Immature natural killer cell (primary cell): ENCODE measurements at regions not wholly inside any gene's neighbourhood (a gene's known extent, or its start where the extent isn't known, plus 50 kb on each side); places are given as distances from the start of the nearest gene placed in this dataset.

Source experiments
- DNase-seq, 3 donors: peaks; one replicate each; pipeline ENCODE4 v3.0.0; 2022; ENCODE audit warnings: mixed read lengths in 1 of 3
- H3K27ac Mint-ChIP-seq, 6 donors: one replicate each; pipeline ENCODE4 v1.8.0; 2020; ENCODE audit warnings: mixed read lengths in 6 of 6, mild to moderate bottlenecking in 5 of 6, inconsistent platforms in 4 of 6, moderate library complexity in 3 of 6
- H3K27me3 Mint-ChIP-seq, 3 donors: one replicate each; pipeline ENCODE4 v1.8.0; 2020 to 2021; ENCODE audit warnings: low read depth in 3 of 3, mild to moderate bottlenecking in 3 of 3, mixed read lengths in 3 of 3, moderate library complexity in 3 of 3, inconsistent platforms in 1 of 3
- H3K36me3 Mint-ChIP-seq, 3 donors: one replicate each; pipeline ENCODE4 v1.8.0; 2020; ENCODE audit warnings: mixed read lengths in 3 of 3, inconsistent platforms in 2 of 3, mild to moderate bottlenecking in 2 of 3
- H3K4me1 Mint-ChIP-seq, 2 donors: one replicate each; pipeline ENCODE4 v1.8.0; 2020; ENCODE audit warnings: inconsistent platforms in 2 of 2, mild to moderate bottlenecking in 2 of 2, mixed read lengths in 2 of 2, moderate library complexity in 1 of 2
- H3K4me3 Mint-ChIP-seq, 5 donors: one replicate each; pipeline ENCODE4 v1.8.0; 2020; ENCODE audit warnings: mild to moderate bottlenecking in 5 of 5, mixed read lengths in 5 of 5, inconsistent platforms in 3 of 5, moderate library complexity in 3 of 5
- H3K9me3 Mint-ChIP-seq, 6 donors: one replicate each; pipeline ENCODE4 v1.8.0; 2020; ENCODE audit warnings: mild to moderate bottlenecking in 6 of 6, mixed read lengths in 6 of 6, inconsistent platforms in 4 of 6, moderate library complexity in 3 of 6

- no peak for DNase-seq
- peaks cover 0 to 6% (median 0%) of the 10 kb centered on the region in 6 donors for H3K9me3 Mint-ChIP-seq
- H3K36me3 Mint-ChIP-seq, result no peaks in the 10 kb centered on the region
- no peaks in the 10 kb centered on the region for H3K4me1 Mint-ChIP-seq
- H3K27me3 Mint-ChIP-seq, result peaks cover 0 to 8% (median 4%) of the 10 kb centered on the region in 3 donors
- H3K27ac Mint-ChIP-seq, result no peak overlapping the region
- no peak overlapping the region for H3K4me3 Mint-ChIP-seq
These were observed 67.5 kb downstream of the TMX1 start for GRCh38 chr14:51307551-51307950.

GRCh38 chr14:51308866-51309265 lies 68.8 kb downstream of the TMX1 start:
- Mint-ChIP-seq H3K27ac (no peak overlapping the region), H3K9me3 (peaks cover 0 to 6% (median 0%) of the 10 kb centered on the region in 6 donors), H3K36me3 (no peaks in the 10 kb centered on the region), H3K27me3 (peaks cover 1 to 8% (median 4%) of the 10 kb centered on the region in 3 donors), H3K4me1 (no peaks in the 10 kb centered on the region), H3K4me3 (no peak overlapping the region)
- DNase-seq, result no peak

DNA sequence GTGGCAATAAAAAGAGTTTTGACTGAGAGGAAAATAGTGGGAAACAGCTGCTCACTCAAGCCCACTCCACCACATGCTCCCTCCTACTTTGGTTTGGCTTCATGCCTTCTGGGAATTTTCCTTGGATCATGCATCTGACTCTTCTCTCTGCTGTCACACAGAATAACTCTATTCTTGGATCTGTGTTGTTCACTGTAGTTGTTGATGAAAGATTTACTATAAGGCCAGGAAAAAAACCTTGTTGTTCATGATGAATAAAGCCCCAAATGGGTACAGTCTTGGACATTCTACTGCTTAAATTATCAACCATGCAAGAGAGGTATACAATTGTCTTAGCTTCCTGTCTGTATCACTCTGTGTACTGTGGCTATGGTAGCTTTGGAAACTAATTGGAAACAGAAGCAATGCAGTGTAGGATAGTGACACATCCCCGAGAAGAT lies 70.5 kb downstream of the TMX1 start:
- no peak overlapping the region for H3K27ac Mint-ChIP-seq
- no peaks in the 10 kb centered on the region for H3K36me3 Mint-ChIP-seq
- no peaks in the 10 kb centered on the region for H3K4me1 Mint-ChIP-seq
- no peak overlapping the region for H3K4me3 Mint-ChIP-seq
- H3K27me3 Mint-ChIP-seq, result peaks cover 2 to 4% (median 4%) of the 10 kb centered on the region in 3 donors
- H3K9me3 Mint-ChIP-seq, result peaks cover 0 to 6% (median 0%) of the 10 kb centered on the region in 6 donors
- DNase-seq, result no peak

DNA sequence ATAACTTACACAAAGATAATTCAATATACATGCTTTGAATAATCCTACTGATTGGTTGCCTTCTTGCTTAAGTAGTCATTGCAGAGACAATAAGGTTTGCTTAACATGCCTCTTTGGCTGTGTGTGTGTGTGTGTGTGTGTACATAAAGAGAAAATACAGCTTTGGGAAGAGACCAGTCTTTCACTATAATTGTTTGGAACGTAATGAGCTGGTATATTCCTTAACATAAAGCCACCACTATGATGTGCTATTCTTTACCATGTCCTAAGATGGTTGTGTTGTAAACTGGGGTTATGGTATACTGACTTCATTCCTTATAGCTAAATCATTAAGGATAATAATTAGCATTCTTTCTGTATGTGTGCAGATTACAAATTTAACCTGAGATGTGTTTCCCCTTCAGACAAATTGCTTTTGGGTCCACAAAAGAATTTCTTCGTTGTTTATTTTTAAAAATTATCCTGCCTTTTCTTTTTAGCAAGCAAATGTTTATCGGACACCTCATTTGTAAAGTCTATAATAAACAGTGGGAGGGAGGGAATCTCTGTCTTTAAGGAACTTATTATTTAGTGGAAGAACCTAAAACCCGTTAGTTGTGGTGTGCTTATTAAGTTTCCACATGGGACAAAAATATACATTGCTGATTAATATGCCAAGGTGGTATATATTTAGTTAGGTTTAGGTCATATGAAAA lies 74.4 kb downstream of the TMX1 start:
- no peak overlapping the region for H3K4me3 Mint-ChIP-seq
- H3K4me1 Mint-ChIP-seq, result no peaks in the 10 kb centered on the region
- peaks cover 2 to 3% (median 2%) of the 10 kb centered on the region in 3 donors for H3K27me3 Mint-ChIP-seq
- H3K9me3 Mint-ChIP-seq, result peaks cover 0 to 3% (median 0%) of the 10 kb centered on the region in 6 donors
- no peaks in the 10 kb centered on the region for H3K36me3 Mint-ChIP-seq
- no peak for DNase-seq
- no peak overlapping the region for H3K27ac Mint-ChIP-seq

- DNase-seq, result no peak
- peaks cover 0 to 2% (median 0%) of the 10 kb centered on the region in 3 donors for H3K27me3 Mint-ChIP-seq
- H3K9me3 Mint-ChIP-seq, result no peaks in the 10 kb centered on the region
- no peaks in the 10 kb centered on the region for H3K36me3 Mint-ChIP-seq
- no peaks in the 10 kb centered on the region for H3K4me1 Mint-ChIP-seq
- no peak overlapping the region for H3K4me3 Mint-ChIP-seq
- H3K27ac Mint-ChIP-seq, result no peak overlapping the region
These were observed 77.3 kb downstream of the TMX1 start for GRCh38 chr14:51317373-51317772.

DNA sequence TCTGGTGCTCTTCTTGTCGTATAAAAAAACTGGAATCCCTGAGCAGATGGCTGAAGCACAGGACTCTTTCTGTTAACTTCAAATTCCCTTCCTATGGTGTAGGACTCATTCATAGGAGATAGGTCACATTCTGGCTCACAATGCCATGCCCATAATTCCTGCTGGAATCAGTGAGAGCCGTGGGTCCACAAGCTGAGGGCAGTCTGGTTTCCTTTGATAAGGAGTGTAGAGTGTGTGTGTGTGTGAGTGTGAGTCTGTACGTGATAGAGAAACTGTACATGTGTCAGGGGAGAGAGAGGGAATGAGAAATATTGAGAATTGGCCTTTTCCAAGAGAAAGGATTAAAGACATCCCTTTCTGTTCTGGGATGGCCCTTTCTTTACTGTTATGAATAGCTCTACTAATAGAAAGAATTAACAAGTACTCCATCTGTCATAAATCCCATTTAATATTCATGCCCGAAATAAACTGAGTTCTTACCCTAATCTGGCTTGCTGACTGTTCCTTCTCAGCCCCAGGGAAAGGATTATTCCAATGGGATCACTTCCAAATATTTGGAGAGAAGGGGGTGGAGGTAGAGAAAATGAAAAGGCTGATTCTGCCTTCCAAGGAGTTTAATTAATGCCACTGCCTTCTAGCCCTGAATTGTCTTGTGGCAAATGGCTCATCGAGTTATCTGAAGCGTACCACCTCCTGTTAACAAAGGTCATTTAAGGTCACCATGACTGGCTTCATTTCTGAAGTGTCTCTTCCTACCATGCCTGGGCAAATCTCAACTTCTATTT lies 79.0 kb downstream of the TMX1 start:
- DNase-seq, result no peak
- H3K4me1 Mint-ChIP-seq, result no peaks in the 10 kb centered on the region
- H3K9me3 Mint-ChIP-seq, result no peaks in the 10 kb centered on the region
- peaks cover 0 to 3% (median 0%) of the 10 kb centered on the region in 3 donors for H3K27me3 Mint-ChIP-seq
- H3K27ac Mint-ChIP-seq, result no peak overlapping the region
- no peak overlapping the region for H3K4me3 Mint-ChIP-seq
- H3K36me3 Mint-ChIP-seq, result no peaks in the 10 kb centered on the region

DNA sequence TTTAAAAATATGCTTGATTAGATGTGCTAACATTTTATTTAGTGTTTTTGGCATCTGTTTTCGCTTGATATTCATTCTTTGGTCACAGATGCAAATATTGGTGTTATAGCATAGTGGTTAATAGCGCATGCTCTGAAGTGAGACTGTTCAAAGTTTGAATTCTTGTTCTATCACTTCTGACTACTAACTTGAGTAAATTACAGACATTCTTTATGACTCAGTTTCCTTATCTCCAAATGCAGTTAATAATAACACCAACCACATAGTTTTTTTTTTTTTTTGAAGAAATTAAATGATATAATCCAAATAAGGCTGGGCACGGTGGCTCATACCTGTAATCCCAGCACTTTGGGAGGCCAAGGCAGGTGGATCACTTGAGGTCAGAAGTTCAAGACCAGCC lies 81.0 kb downstream of the TMX1 start:
- no peaks in the 10 kb centered on the region for H3K36me3 Mint-ChIP-seq
- peaks cover 0 to 2% (median 0%) of the 10 kb centered on the region in 6 donors for H3K9me3 Mint-ChIP-seq
- H3K4me3 Mint-ChIP-seq, result no peak overlapping the region
- H3K27ac Mint-ChIP-seq, result no peak overlapping the region
- H3K27me3 Mint-ChIP-seq, result peaks cover 0 to 10% (median 2%) of the 10 kb centered on the region in 3 donors
- no peaks in the 10 kb centered on the region for H3K4me1 Mint-ChIP-seq
- DNase-seq, result no peak

DNA sequence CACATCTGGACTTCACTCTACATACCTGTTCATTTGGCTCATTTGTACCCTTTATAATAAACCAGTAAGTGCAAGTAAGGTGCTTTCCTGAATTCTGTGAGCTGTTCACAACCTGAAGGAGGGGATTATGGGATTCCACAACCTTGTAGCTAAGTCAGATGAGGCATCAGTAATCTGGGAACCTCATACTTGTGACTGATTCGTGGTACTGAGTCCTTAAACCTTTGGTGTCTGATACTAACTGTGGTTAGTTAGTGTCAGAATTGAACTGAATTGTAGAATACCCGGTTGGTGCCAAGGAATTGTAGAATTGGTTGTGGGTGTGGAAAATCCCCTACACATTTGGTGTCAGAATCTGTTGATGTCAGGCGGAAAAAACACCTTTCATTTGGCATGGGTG lies 83.4 kb downstream of the TMX1 start:
- H3K27ac Mint-ChIP-seq, result no peak overlapping the region
- DNase-seq, result no peak

DNA sequence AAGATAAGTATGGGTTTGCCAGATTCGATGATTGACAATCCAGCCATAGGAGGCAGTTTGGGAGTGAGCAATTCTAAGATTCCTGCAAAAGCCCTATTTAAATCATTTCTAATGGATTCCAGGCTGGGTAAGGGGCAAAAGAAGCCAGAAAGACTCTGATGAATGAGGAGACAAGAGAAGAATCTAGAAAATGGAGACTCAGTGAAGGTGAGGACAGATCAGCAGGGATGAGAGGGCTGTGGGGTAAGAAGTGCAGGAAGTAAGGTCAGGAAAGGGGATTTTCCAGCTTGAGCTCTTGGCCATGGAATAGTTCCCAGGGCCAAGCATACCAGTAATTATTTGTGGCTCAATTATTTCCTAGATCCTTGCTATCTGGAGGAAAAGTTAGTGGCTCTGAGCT lies 87.3 kb downstream of the TMX1 start:
- no peak for DNase-seq
- Mint-ChIP-seq H3K27ac (no peak overlapping the region), H3K4me1 (no peaks in the 10 kb centered on the region), H3K9me3 (peaks cover 0 to 2% (median 0%) of the 10 kb centered on the region in 6 donors), H3K36me3 (no peaks in the 10 kb centered on the region), H3K4me3 (no peak overlapping the region), H3K27me3 (peaks cover 2 to 21% (median 10%) of the 10 kb centered on the region in 3 donors)

More for the DNA sequence above, 83.4 kb downstream of the TMX1 start:
- Mint-ChIP-seq H3K4me1 (no peaks in the 10 kb centered on the region), H3K27me3 (peaks cover 2 to 10% (median 9%) of the 10 kb centered on the region in 3 donors), H3K36me3 (no peaks in the 10 kb centered on the region), H3K9me3 (peaks cover 0 to 2% (median 0%) of the 10 kb centered on the region in 6 donors), H3K4me3 (no peak overlapping the region)

GRCh38 chr14:51328064-51328771 lies 88.2 kb downstream of the TMX1 start:
- DNase-seq, result no peak
- Mint-ChIP-seq H3K36me3 (no peaks in the 10 kb centered on the region), H3K4me1 (no peaks in the 10 kb centered on the region), H3K4me3 (no peak overlapping the region), H3K9me3 (peaks cover 0 to 2% (median 0%) of the 10 kb centered on the region in 6 donors), H3K27ac (no peak overlapping the region), H3K27me3 (peaks cover 2 to 27% (median 12%) of the 10 kb centered on the region in 3 donors)

GRCh38 chr14:51328772-51329353 lies 88.8 kb downstream of the TMX1 start:
- DNase-seq, result no peak
- Mint-ChIP-seq H3K4me3 (no peak overlapping the region), H3K27ac (no peak overlapping the region), H3K27me3 (peaks cover 2 to 29% (median 11%) of the 10 kb centered on the region in 3 donors), H3K4me1 (no peaks in the 10 kb centered on the region), H3K36me3 (no peaks in the 10 kb centered on the region), H3K9me3 (peaks cover 0 to 2% (median 0%) of the 10 kb centered on the region in 6 donors)

DNA sequence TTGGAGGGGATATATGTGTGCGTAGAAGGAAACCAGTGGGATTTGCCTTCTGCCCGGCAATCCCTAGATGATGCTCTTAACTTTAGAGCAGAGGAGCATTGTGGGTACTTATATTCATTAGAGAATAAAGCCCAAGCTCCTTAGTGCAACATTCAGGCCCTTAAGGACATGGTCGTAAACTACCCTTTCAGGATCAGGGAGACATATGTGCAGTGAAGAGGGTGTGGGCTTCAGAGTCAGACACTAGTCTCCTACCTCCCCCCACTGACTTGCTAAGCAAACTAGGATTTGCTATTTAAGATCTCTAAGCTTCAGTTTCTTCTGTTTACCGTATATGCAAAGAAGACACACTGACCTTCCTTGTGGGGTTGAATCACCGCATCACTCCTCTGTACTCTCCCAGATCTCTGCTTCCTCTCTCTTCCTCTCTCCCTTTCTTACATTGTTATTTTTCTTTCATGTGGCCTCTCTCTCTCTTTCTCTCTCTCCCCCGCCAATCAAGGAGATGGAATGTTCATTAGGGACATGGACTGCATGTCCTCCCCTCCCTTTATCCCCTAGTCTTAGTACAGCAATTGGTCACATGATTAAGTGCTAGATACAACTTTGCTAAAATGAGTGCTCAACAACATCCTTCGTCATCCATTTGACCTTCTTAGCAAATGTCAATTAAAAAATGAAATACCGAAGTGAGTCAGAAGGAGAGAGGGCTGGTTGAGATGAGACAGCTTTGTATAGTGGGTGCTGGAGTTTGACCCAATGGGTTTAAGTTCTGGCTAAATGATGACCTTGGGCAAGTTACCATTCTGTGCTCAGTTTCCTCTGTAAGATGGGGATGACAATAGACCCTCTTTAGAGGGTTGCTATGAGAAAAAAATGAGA lies 91.7 kb downstream of the TMX1 start:
- Mint-ChIP-seq H3K4me1 (no peaks in the 10 kb centered on the region), H3K36me3 (no peaks in the 10 kb centered on the region), H3K9me3 (no peaks in the 10 kb centered on the region), H3K4me3 (no peak overlapping the region), H3K27ac (no peak overlapping the region), H3K27me3 (peaks cover 0 to 31% (median 5%) of the 10 kb centered on the region in 3 donors)
- no peak for DNase-seq

- Mint-ChIP-seq H3K27me3 (peaks cover 0 to 22% (median 5%) of the 10 kb centered on the region in 3 donors), H3K27ac (no peak overlapping the region), H3K36me3 (no peaks in the 10 kb centered on the region), H3K4me3 (no peak overlapping the region), H3K9me3 (no peaks in the 10 kb centered on the region), H3K4me1 (no peaks in the 10 kb centered on the region)
- no peak for DNase-seq
These were observed 93.3 kb downstream of the TMX1 start for GRCh38 chr14:51333299-51333698.
